Kidney epithelial cell (primary cell): ENCODE measurements at regions not wholly inside any gene's neighbourhood (a gene's known extent, or its start where the extent isn't known, plus 50 kb on each side); places are given as distances from the start of the nearest gene placed in this dataset.
"Not testable (repeated sequence)": the region's sequence is repeated elsewhere in the genome, so short reads cannot be mapped to it uniquely, and the experiment has no call there.

ENCODE experiments used
- DNase-seq: peaks from one replicate; pipeline ENCODE4 v3.0.0-alpha.2; 2010; ENCODE audit warnings: low read depth
- H3K27me3 ChIP-seq: 2 replicates; pipeline ENCODE4 v1.6.0; 2011; ENCODE audit warnings: low read length; ENCODE audit not compliant: control insufficient read depth, insufficient read depth
- H3K36me3 ChIP-seq: 2 replicates; pipeline ENCODE4 v1.5.1; 2011; ENCODE audit warnings: low read length; ENCODE audit not compliant: control insufficient read depth, insufficient read depth
- H3K4me3 ChIP-seq: 2 replicates; pipeline ENCODE4 v1.5.1; 2011; ENCODE audit warnings: low read depth, mild to moderate bottlenecking, control low read depth, low read length
- TF ChIP-seq, protein P1 (sequence below): IDR thresholded peaks from 2 replicates; pipeline ENCODE4 v1.5.1; 2011; ENCODE audit warnings: mild to moderate bottlenecking, moderate library complexity, low read length, control low read depth, inconsistent platforms; ENCODE audit not compliant: insufficient read depth, poor library complexity, severe bottlenecking

DNA sequence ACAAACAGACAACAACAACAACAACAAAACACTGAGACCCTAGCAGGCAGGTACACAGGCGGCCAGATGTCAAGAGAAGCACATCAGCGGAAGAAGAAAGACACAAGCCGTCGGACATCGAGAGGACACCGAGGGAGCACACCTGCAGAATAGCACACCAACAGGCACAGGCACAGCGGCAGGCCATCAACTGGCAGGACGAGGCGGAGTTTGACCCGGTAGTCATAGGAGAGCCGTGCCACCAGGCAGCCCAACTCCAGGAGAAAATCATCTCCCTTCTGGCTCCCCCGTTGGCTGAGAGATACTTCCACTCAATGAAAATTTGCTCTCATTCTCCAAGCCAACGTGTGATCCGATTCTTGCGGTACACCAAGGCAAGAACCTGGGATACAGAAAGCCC lies 352.1 kb upstream of the IZUMO3 start:
- no peaks in the 10 kb centered on the region for H3K27me3 ChIP-seq
- no peak for DNase-seq
- no peak overlapping the region for H3K4me3 ChIP-seq
- TF ChIP-seq, protein P1, sequence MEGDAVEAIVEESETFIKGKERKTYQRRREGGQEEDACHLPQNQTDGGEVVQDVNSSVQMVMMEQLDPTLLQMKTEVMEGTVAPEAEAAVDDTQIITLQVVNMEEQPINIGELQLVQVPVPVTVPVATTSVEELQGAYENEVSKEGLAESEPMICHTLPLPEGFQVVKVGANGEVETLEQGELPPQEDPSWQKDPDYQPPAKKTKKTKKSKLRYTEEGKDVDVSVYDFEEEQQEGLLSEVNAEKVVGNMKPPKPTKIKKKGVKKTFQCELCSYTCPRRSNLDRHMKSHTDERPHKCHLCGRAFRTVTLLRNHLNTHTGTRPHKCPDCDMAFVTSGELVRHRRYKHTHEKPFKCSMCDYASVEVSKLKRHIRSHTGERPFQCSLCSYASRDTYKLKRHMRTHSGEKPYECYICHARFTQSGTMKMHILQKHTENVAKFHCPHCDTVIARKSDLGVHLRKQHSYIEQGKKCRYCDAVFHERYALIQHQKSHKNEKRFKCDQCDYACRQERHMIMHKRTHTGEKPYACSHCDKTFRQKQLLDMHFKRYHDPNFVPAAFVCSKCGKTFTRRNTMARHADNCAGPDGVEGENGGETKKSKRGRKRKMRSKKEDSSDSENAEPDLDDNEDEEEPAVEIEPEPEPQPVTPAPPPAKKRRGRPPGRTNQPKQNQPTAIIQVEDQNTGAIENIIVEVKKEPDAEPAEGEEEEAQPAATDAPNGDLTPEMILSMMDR = no peak
- no peaks in the 10 kb centered on the region for H3K36me3 ChIP-seq

DNA sequence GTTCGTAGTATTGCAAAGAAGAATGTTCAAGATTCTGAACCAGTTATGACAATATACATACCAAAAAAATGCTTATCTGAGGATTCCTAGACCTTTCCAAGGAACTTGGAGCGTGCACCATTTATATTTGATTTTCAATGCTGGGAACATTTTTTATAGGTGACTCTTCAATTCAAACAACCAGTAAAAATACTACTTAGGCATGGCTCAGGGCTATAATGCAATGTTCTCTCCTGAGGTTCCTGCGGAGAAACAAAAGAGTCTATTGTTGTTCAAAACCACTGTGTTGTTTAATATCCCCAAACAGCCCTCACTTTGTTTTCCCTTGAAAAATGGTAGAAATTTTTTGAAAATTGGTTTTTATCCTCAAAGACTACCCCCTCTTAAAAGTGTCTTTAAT lies 335.7 kb upstream of the IZUMO3 start:
- Histone ChIP-seq H3K4me3 (no peak overlapping the region), H3K36me3 (no peaks in the 10 kb centered on the region), H3K27me3 (no peaks in the 10 kb centered on the region)
- no peak for DNase-seq
- TF ChIP-seq, protein P1 = no peak

DNA sequence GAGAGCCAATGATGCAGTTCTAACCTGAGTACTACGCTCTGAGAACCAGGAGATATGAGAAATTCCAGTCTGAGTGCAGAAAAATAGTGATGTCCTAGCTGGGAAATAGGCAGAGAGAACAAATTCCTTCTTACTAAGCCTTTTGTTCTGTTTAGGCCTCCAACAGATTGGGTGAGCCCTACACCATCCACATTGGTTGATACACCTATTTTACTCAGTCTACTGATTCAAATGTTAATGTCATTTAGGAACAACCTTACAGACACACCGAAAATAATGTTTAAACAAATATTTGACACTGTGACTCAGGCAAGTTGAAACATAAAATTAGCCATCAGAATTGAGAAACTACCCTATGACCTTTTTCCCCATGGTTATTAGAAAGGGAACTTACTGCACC lies 333.9 kb upstream of the IZUMO3 start:
- Histone ChIP-seq H3K36me3 (no peaks in the 10 kb centered on the region), H3K27me3 (no peaks in the 10 kb centered on the region), H3K4me3 (no peak overlapping the region)
- DNase-seq = no peak
- TF ChIP-seq, protein P1 = no peak

DNA sequence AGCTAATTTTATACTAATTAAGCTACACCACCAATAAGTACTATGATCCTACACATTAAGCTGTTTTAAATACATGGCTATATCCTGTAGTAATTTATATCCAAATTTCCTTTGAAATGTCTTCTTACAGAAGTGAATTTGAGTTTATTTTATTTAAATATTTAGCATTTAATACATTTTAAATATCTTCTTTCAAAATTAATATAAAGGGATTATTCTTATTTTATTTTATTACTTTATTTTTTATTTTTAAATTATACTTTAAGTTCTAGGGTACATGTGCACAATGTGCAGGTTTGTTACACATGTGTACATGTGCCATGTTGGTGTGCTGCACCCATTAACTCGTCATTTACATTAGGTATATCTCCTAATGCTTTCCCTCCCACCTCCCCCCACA lies 310.9 kb upstream of the IZUMO3 start:
- DNase-seq, H3K36me3 ChIP-seq, H3K27me3 ChIP-seq, H3K4me3 ChIP-seq: not testable (repeated sequence)

DNA sequence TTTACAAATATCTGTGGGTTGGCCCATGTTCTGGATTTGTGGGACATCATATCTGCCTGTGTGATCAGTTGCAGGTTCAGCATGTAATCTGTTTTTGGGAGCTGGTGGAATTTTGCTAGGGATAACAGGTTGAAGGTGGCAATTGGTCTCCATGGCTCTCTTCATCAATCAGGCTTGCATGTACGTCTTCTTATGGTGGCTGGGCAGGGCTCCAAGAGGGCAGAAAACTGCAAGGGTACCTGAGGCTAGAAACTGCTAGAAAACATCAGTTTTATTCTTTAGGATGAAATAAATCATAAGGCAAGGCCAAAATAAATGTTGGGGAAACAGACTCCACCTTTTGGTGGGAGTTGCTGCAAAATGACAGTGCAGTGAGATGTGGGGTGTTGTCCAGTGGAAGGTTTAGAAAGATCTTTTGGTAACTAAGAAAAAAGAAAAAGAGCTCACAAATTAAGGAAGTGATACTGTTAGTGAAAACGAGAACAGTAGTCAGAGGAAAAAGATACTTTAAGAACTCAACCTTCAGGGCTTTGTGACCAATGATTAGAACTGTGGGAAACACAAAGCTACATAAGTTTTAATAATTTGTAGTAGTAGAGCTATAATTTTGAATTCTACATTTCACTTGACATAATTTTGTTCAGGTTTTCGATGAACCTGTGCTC lies 300.7 kb upstream of the IZUMO3 start:
- H3K4me3 ChIP-seq = no peak overlapping the region
- TF ChIP-seq, protein P1 = no peak
- no peak for DNase-seq
- no peaks in the 10 kb centered on the region for H3K36me3 ChIP-seq
- no peaks in the 10 kb centered on the region for H3K27me3 ChIP-seq

DNA sequence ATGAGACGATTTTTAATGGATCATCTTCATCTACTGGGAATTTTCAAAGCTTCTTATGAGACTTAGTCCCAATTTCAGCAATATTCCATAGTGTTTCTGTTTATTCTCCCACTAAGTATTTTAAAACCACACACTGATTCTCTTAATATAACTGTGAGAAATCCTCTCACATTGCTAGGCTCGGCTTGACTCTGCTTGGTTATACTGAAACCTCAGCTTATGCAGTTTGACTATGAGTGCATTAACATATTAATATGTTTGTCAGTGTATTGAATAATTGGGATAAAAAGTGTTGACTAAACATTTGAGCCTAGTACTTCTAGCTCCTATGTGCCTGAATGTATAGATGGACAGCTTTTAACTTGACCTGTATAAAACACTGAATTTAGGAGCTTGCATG lies 298.5 kb upstream of the IZUMO3 start:
- DNase-seq = no peak
- H3K27me3 ChIP-seq = no peaks in the 10 kb centered on the region
- TF ChIP-seq, protein P1 = no peak
- no peaks in the 10 kb centered on the region for H3K36me3 ChIP-seq
- H3K4me3 ChIP-seq = no peak overlapping the region
